Kasumi-1 (cell line): ENCODE measurements at regions not wholly inside any gene's neighbourhood (a gene's known extent, or its start where the extent isn't known, plus 50 kb on each side); places are given as distances from the start of the nearest gene placed in this dataset.

Experiments
- DNase-seq, 2 experiments: peaks; one replicate each; lab custom pipeline; 2025; lab: John Stamatoyannopoulos, UW

GRCh38 chr6:17047889-17048288 lies 54.0 kb upstream of the STMND1 start:
- DNase-seq, result no peak

- no peak for DNase-seq
Measured at GRCh38 chr6:17045581-17046322, 56.1 kb upstream of the STMND1 start.

GRCh38 chr6:17043148-17043522 lies 58.7 kb upstream of the STMND1 start:
- no peak for DNase-seq

- DNase-seq, result no peak
Measured at GRCh38 chr6:17042422-17043147, 59.3 kb upstream of the STMND1 start.

- DNase-seq, result no peak
Measured at GRCh38 chr6:17039266-17039665, 62.6 kb upstream of the STMND1 start.

GRCh38 chr6:17038316-17038715 lies 63.5 kb upstream of the STMND1 start:
- no peak for DNase-seq

- no peak for DNase-seq
Measured at GRCh38 chr6:17036065-17036393, 65.8 kb upstream of the STMND1 start.

- no peak for DNase-seq
Measured at GRCh38 chr6:17035257-17036064, 66.4 kb upstream of the STMND1 start.

- no peak for DNase-seq
Measured at GRCh38 chr6:17033746-17034145, 68.1 kb upstream of the STMND1 start.

- DNase-seq, result no peak
Measured at GRCh38 chr6:17032988-17033634, 68.7 kb upstream of the STMND1 start.

- DNase-seq, result no peak
Measured at GRCh38 chr6:17032590-17032987, 69.3 kb upstream of the STMND1 start.

GRCh38 chr6:17031961-17032360 lies 69.9 kb upstream of the STMND1 start:
- no peak for DNase-seq

GRCh38 chr6:17027441-17027840 lies 74.4 kb upstream of the STMND1 start:
- DNase-seq, result no peak

GRCh38 chr6:17022604-17023003 lies 79.2 kb upstream of the STMND1 start:
- no peak for DNase-seq

- no peak for DNase-seq
Measured at GRCh38 chr6:17021539-17021889, 80.3 kb upstream of the STMND1 start.

- DNase-seq, result no peak
Measured at GRCh38 chr6:17020889-17021538, 80.8 kb upstream of the STMND1 start.

- no peak for DNase-seq
Measured at GRCh38 chr6:17018425-17018824, 83.4 kb upstream of the STMND1 start.

- no peak for DNase-seq
Measured at GRCh38 chr6:17017416-17017815, 84.4 kb upstream of the STMND1 start.

- DNase-seq, result no peak
Measured at GRCh38 chr6:17015551-17016381, 86.1 kb upstream of the STMND1 start.

GRCh38 chr6:17015144-17015543 lies 86.7 kb upstream of the STMND1 start:
- DNase-seq, result no peak

GRCh38 chr6:17013701-17014100 lies 88.1 kb upstream of the STMND1 start:
- DNase-seq, result no peak
